ENCODE measurements at regions not wholly inside any gene's neighbourhood (a gene's known extent, or its start where the extent isn't known, plus 50 kb on each side); places are given as distances from the start of the nearest gene placed in this dataset.

DNA sequence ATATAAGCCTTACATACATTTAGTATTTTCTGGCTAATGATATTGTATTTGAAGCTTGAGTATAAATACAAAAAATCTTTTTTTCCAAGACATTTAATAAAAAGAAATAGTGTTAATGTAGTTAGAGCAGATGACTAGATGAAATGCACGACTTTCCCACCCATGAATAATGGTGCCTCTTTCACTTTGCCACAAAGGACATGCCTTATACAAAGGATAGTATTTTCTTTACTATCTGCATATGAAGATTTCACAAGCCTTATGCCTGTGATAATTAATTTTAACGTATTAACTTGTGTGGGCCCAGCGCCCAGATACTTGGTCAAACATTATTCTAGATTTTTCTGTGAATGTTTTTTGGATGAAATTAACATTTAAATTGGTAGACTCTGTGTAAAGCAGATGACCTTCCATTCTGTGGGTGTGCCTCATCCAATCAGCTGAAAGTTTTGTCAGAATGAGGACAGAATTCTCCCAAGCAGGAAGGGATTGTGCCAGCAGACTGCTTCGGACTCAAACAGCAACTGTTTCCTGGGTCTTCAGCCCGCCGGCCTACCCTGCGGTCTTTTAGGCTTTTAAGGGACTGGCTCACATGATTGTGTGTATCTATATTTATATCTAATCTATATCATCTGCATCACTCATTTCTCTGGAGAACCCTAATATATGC lies 115.4 kb downstream of the USP22 start:
- TF ChIP-seq, protein P1, sequence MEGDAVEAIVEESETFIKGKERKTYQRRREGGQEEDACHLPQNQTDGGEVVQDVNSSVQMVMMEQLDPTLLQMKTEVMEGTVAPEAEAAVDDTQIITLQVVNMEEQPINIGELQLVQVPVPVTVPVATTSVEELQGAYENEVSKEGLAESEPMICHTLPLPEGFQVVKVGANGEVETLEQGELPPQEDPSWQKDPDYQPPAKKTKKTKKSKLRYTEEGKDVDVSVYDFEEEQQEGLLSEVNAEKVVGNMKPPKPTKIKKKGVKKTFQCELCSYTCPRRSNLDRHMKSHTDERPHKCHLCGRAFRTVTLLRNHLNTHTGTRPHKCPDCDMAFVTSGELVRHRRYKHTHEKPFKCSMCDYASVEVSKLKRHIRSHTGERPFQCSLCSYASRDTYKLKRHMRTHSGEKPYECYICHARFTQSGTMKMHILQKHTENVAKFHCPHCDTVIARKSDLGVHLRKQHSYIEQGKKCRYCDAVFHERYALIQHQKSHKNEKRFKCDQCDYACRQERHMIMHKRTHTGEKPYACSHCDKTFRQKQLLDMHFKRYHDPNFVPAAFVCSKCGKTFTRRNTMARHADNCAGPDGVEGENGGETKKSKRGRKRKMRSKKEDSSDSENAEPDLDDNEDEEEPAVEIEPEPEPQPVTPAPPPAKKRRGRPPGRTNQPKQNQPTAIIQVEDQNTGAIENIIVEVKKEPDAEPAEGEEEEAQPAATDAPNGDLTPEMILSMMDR (IDR thresholded peaks at IDR 0.05), result no peak
- no peak for TF ChIP-seq POLR2A (IDR thresholded peaks at IDR 0.05)
- TF ChIP-seq EP300 (IDR thresholded peaks at IDR 0.05), result no peak

Data from upper lobe of left lung (tissue), 4 donors.